Panc1 (cell line): ENCODE measurements at regions not wholly inside any gene's neighbourhood (a gene's known extent, or its start where the extent isn't known, plus 50 kb on each side); places are given as distances from the start of the nearest gene placed in this dataset.

Source experiments
- POLR2AphosphoS5 ChIP-seq: IDR thresholded peaks from 2 replicates; pipeline ENCODE4 v1.6.1; 2012; ENCODE audit warnings: mild to moderate bottlenecking, low read depth, low read length, moderate library complexity
- SIN3A ChIP-seq: IDR thresholded peaks from 2 replicates; pipeline ENCODE4 v1.6.1; 2012; ENCODE audit warnings: low read depth, mild to moderate bottlenecking, low read length, moderate library complexity, borderline replicate concordance; ENCODE audit not compliant: insufficient read depth
- TCF7L2 ChIP-seq: IDR thresholded peaks from 2 replicates; pipeline ENCODE4 v1.6.1; 2011; ENCODE audit warnings: mild to moderate bottlenecking, low read depth, low read length, inconsistent platforms
- TF ChIP-seq, protein P1 (sequence below): fragments of 450-650 bp; IDR thresholded peaks from 2 replicates; pipeline ENCODE4 v1.5.1; 2017; ENCODE audit warnings: mild to moderate bottlenecking
- TF ChIP-seq, protein P2 (sequence below), 2 experiments: IDR thresholded peaks; 2 replicates each; pipeline ENCODE4 v1.6.1; 2011 to 2012; ENCODE audit warnings: low read depth in 2 of 2, control low read depth in 1 of 2, low read length in 1 of 2, mild to moderate bottlenecking in 1 of 2, moderate library complexity in 1 of 2; ENCODE audit not compliant: insufficient read depth in 1 of 2

DNA sequence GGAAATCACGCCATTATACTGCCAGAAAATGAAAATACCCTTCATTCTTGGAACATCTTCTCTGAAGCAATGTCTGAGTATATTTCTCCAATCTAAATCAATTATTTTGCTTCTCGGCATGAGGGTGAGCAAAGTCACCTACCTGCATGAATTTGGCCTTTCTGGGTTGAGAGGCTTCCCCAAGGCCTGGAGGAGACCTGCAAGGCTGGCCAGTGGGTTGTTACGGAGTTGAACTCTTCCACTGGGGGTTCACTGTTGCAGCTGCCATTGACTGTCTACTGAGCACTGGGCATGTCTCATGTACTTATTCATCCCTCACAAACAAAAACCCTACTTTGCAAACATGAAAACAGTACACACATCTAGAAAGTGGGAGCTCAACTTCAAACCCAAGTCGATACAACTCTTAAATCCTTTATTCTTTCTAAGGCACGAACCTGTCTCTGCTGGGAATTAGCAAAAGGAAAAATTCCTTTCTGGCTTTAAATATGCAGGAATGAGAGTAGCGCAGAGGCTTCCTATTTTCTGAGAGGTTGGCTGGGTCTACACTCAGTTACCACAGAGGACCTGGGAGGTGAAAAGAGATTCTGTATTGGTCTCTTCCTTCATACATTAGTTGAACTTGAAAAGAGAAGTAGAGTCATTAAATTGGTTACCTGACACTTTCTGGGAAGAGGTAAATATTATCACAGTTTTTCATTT, 87.6 kb upstream of the SGK1 start:
- TF ChIP-seq, protein P1, sequence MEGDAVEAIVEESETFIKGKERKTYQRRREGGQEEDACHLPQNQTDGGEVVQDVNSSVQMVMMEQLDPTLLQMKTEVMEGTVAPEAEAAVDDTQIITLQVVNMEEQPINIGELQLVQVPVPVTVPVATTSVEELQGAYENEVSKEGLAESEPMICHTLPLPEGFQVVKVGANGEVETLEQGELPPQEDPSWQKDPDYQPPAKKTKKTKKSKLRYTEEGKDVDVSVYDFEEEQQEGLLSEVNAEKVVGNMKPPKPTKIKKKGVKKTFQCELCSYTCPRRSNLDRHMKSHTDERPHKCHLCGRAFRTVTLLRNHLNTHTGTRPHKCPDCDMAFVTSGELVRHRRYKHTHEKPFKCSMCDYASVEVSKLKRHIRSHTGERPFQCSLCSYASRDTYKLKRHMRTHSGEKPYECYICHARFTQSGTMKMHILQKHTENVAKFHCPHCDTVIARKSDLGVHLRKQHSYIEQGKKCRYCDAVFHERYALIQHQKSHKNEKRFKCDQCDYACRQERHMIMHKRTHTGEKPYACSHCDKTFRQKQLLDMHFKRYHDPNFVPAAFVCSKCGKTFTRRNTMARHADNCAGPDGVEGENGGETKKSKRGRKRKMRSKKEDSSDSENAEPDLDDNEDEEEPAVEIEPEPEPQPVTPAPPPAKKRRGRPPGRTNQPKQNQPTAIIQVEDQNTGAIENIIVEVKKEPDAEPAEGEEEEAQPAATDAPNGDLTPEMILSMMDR, result no peak
- TF ChIP-seq SIN3A, result no peak
- TF ChIP-seq TCF7L2, result no peak
- no peak for TF ChIP-seq POLR2AphosphoS5
- TF ChIP-seq, protein P2, sequence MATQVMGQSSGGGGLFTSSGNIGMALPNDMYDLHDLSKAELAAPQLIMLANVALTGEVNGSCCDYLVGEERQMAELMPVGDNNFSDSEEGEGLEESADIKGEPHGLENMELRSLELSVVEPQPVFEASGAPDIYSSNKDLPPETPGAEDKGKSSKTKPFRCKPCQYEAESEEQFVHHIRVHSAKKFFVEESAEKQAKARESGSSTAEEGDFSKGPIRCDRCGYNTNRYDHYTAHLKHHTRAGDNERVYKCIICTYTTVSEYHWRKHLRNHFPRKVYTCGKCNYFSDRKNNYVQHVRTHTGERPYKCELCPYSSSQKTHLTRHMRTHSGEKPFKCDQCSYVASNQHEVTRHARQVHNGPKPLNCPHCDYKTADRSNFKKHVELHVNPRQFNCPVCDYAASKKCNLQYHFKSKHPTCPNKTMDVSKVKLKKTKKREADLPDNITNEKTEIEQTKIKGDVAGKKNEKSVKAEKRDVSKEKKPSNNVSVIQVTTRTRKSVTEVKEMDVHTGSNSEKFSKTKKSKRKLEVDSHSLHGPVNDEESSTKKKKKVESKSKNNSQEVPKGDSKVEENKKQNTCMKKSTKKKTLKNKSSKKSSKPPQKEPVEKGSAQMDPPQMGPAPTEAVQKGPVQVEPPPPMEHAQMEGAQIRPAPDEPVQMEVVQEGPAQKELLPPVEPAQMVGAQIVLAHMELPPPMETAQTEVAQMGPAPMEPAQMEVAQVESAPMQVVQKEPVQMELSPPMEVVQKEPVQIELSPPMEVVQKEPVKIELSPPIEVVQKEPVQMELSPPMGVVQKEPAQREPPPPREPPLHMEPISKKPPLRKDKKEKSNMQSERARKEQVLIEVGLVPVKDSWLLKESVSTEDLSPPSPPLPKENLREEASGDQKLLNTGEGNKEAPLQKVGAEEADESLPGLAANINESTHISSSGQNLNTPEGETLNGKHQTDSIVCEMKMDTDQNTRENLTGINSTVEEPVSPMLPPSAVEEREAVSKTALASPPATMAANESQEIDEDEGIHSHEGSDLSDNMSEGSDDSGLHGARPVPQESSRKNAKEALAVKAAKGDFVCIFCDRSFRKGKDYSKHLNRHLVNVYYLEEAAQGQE (IDR thresholded peaks at IDR 0.05; ENCODE audit: insufficient read depth in 1 of 2, low read depth in 2 of 2, low read length in 1 of 2), result no peak
